ENCODE measurements at regions not wholly inside any gene's neighbourhood (a gene's known extent, or its start where the extent isn't known, plus 50 kb on each side); places are given as distances from the start of the nearest gene placed in this dataset.

GRCh38 chrX:124231451-124231759, 101.1 kb upstream of the TEX13D start:
- TF ChIP-seq ZNF624 (tag by site-specific recombination; IDR thresholded peaks at IDR 0.05) (no peak), ZNF24 (tag by site-specific recombination; IDR thresholded peaks at IDR 0.05) (no peak), ZNF211 (tag by site-specific recombination; IDR thresholded peaks at IDR 0.05; ENCODE audit: low read depth) (no peak), ZIC2 (tag by site-specific recombination; IDR thresholded peaks at IDR 0.05) (no peak), MZF1 (tag by site-specific recombination; IDR thresholded peaks at IDR 0.05; ENCODE audit: borderline replicate concordance) (no peak)
- H3K4me3 ChIP-seq (ENCODE audit: low read depth, low read length), result no peak overlapping the region
- H3K4me1 ChIP-seq (ENCODE audit: control insufficient read depth, insufficient read depth, low read length), result no peaks in the 10 kb centered on the region
- CTCF ChIA-PET, result interaction anchor here (0.5 kb wide), 2 partner anchors 14 to 1070 kb away, joined by 3 to 4 read pairs; no protein-coding TSS in a partner anchor
- H3K9me3 ChIP-seq (ENCODE audit: control insufficient read depth, insufficient read depth, low read depth, low read length), result no peaks in the 10 kb centered on the region
- POLR2A ChIA-PET, result no interaction called here
- H3K27ac ChIP-seq (ENCODE audit: extremely low read depth, low read depth, low read length), result no peak overlapping the region
- H3K36me3 ChIP-seq (ENCODE audit: control insufficient read depth in 2 of 2, insufficient read depth in 1 of 2, low read length in 2 of 2), result no peaks in the 10 kb centered on the region

GRCh38 chrX:124232523-124233201, 99.8 kb upstream of the TEX13D start:
- no peaks in the 10 kb centered on the region for H3K36me3 ChIP-seq (ENCODE audit: control insufficient read depth in 2 of 2, insufficient read depth in 1 of 2, low read length in 2 of 2)
- no peaks in the 10 kb centered on the region for H3K4me1 ChIP-seq (ENCODE audit: control insufficient read depth, insufficient read depth, low read length)
- POLR2A ChIA-PET, result no interaction called here
- CTCF ChIA-PET, result interaction anchor here (0.6 kb wide), 2 partner anchors 669 to 1447 kb away, joined by 3 to 4 read pairs; no protein-coding TSS in a partner anchor
- no peak overlapping the region for H3K27ac ChIP-seq (ENCODE audit: extremely low read depth, low read depth, low read length)
- H3K9me3 ChIP-seq (ENCODE audit: control insufficient read depth, insufficient read depth, low read depth, low read length), result no peaks in the 10 kb centered on the region
- no peak overlapping the region for H3K4me3 ChIP-seq (ENCODE audit: low read depth, low read length)
- TF ChIP-seq ZSCAN5A (tag by site-specific recombination; IDR thresholded peaks at IDR 0.05), result no peak
- TF ChIP-seq ZNF416 (tag by site-specific recombination; IDR thresholded peaks at IDR 0.05), result no peak
- TF ChIP-seq GLIS1 (tag by site-specific recombination; IDR thresholded peaks at IDR 0.05), result no peak
- no peak for TF ChIP-seq PRDM6 (tag by site-specific recombination; IDR thresholded peaks at IDR 0.05)
- no peak for TF ChIP-seq ZNF155 (tag by site-specific recombination; IDR thresholded peaks at IDR 0.05)
- no peak for TF ChIP-seq ZNF169 (tag by site-specific recombination; IDR thresholded peaks at IDR 0.05)
- TF ChIP-seq ZNF639 (tag by site-specific recombination; IDR thresholded peaks at IDR 0.05), result no peak

- no peak overlapping the region for H3K27ac ChIP-seq (ENCODE audit: extremely low read depth, low read depth, low read length)
- ChIA-PET POLR2A (no interaction called here), CTCF (interaction anchor here (1.2 kb wide), 1 partner anchor 10 kb away, joined by 3 read pairs; no protein-coding TSS in a partner anchor)
- H3K4me1 ChIP-seq (ENCODE audit: control insufficient read depth, insufficient read depth, low read length), result no peaks in the 10 kb centered on the region
- H3K9me3 ChIP-seq (ENCODE audit: control insufficient read depth, insufficient read depth, low read depth, low read length), result no peaks in the 10 kb centered on the region
- TF ChIP-seq ZNF580 (tag by site-specific recombination; IDR thresholded peaks at IDR 0.05), result no peak
- H3K36me3 ChIP-seq (ENCODE audit: control insufficient read depth in 2 of 2, insufficient read depth in 1 of 2, low read length in 2 of 2), result no peaks in the 10 kb centered on the region
- no peak overlapping the region for H3K4me3 ChIP-seq (ENCODE audit: low read depth, low read length)
Measured at GRCh38 chrX:124234348-124234747, 98.1 kb upstream of the TEX13D start.

- Histone ChIP-seq H3K27ac (ENCODE audit: extremely low read depth, low read depth, low read length) (no peak overlapping the region), H3K9me3 (ENCODE audit: control insufficient read depth, insufficient read depth, low read depth, low read length) (no peaks in the 10 kb centered on the region), H3K4me1 (ENCODE audit: control insufficient read depth, insufficient read depth, low read length) (no peaks in the 10 kb centered on the region), H3K36me3 (ENCODE audit: control insufficient read depth in 2 of 2, insufficient read depth in 1 of 2, low read length in 2 of 2) (no peaks in the 10 kb centered on the region), H3K4me3 (ENCODE audit: low read depth, low read length) (no peak overlapping the region)
- ChIA-PET CTCF (no interaction called here), POLR2A (no interaction called here)
- no peak for TF ChIP-seq HOXD13 (CRISPR knock-in tag; IDR thresholded peaks at IDR 0.05; ENCODE audit: borderline replicate concordance)
- no peak for TF ChIP-seq ZBTB17 (tag by site-specific recombination; IDR thresholded peaks at IDR 0.05)
- no peak for TF ChIP-seq ZNF600 (tag by site-specific recombination; IDR thresholded peaks at IDR 0.05)
- TF ChIP-seq ZNF146 (tag by site-specific recombination; IDR thresholded peaks at IDR 0.05), result no peak
- TF ChIP-seq ZNF24 (tag by site-specific recombination; IDR thresholded peaks at IDR 0.05), result no peak
- TF ChIP-seq SETDB1 (IDR thresholded peaks at IDR 0.05; ENCODE audit: insufficient read length, low read length), result no peak
- TF ChIP-seq ZNF791 (tag by site-specific recombination; IDR thresholded peaks at IDR 0.05), result no peak
- TF ChIP-seq ZNF585B (tag by site-specific recombination; IDR thresholded peaks at IDR 0.05), result no peak
- TF ChIP-seq GFI1B (tag by site-specific recombination; IDR thresholded peaks at IDR 0.05), result no peak
- TF ChIP-seq ZNF777 (tag by site-specific recombination; IDR thresholded peaks at IDR 0.05; ENCODE audit: borderline replicate concordance), result no peak
- TF ChIP-seq ZNF239 (tag by site-specific recombination; IDR thresholded peaks at IDR 0.05), result no peak
- no peak for TF ChIP-seq ZNF391 (tag by site-specific recombination; IDR thresholded peaks at IDR 0.05; ENCODE audit: borderline replicate concordance, low read depth)
- no peak for TF ChIP-seq ZNF112 (tag by site-specific recombination; IDR thresholded peaks at IDR 0.05)
- no peak for TF ChIP-seq ZNF792 (tag by site-specific recombination; IDR thresholded peaks at IDR 0.05)
Measured at GRCh38 chrX:124238268-124238667, 94.2 kb upstream of the TEX13D start.

All from HEK293 (cell line).